A673 (cell line): ENCODE measurements at regions not wholly inside any gene's neighbourhood (a gene's known extent, or its start where the extent isn't known, plus 50 kb on each side); places are given as distances from the start of the nearest gene placed in this dataset.

ENCODE experiments used
- BruUV-seq: library from RNA; stranded (reverse); fragments of 400-500 nt; replicated peaks from 2 replicates; lab custom pipeline; 2021; lab: Mats Ljungman, UMichigan
- CTCF ChIA-PET: fragments of 300-600 bp; sonication (Branson Sonifier 250); formaldehyde crosslinking; loops from one replicate; lab custom pipeline; 2022; ENCODE audit warnings: antibody characterized with exemption; lab: Charles Lee
- POLR2A ChIA-PET: fragments of 300-600 bp; sonication (Branson Sonifier 250); formaldehyde crosslinking; loops from one replicate; lab custom pipeline; 2022; ENCODE audit warnings: antibody characterized with exemption; ENCODE audit not compliant: low non-redundant PET; lab: Charles Lee
- DNase-seq: peaks from one replicate; pipeline ENCODE4 v3.0.0-alpha.2; 2015; ENCODE audit warnings: low spot score
- H3K27ac ChIP-seq: fragments of 200-600 bp; sonication (generic); 2 replicates; pipeline ENCODE4 v1.5.1; 2016; ENCODE audit warnings: mixed run types, low read depth, mild to moderate bottlenecking, mixed read lengths, antibody characterized with exemption, low read length; ENCODE audit not compliant: poor library complexity, severe bottlenecking
- H3K27me3 ChIP-seq: fragments of 200-600 bp; sonication (generic); replicated peaks from 2 replicates; pipeline ENCODE4 v1.6.1; 2017; ENCODE audit warnings: mixed run types, low read depth, mild to moderate bottlenecking, mixed read lengths, antibody characterized with exemption, low read length; ENCODE audit not compliant: insufficient read depth, poor library complexity
- H3K36me3 ChIP-seq: fragments of 200-600 bp; sonication (generic); 2 replicates; pipeline ENCODE4 v1.6.1; 2016; ENCODE audit warnings: mixed run types, mild to moderate bottlenecking, mixed read lengths, antibody characterized with exemption, low read length; ENCODE audit not compliant: insufficient read depth, poor library complexity, severe bottlenecking
- H3K4me1 ChIP-seq: fragments of 200-600 bp; sonication (generic); 2 replicates; pipeline ENCODE4 v1.6.1; 2017; ENCODE audit warnings: mixed run types, mild to moderate bottlenecking, mixed read lengths, antibody characterized with exemption, low read length; ENCODE audit not compliant: insufficient read depth, poor library complexity, severe bottlenecking
- H3K4me3 ChIP-seq: fragments of 200-600 bp; sonication (generic); 2 replicates; pipeline ENCODE4 v1.5.1; 2016; ENCODE audit warnings: low read depth, mixed run types, mild to moderate bottlenecking, mixed read lengths, low read length; ENCODE audit not compliant: poor library complexity, severe bottlenecking
- H3K9me3 ChIP-seq: fragments of 200-600 bp; sonication (generic); 2 replicates; pipeline ENCODE4 v1.6.1; 2016; ENCODE audit warnings: mixed run types, low read depth, mild to moderate bottlenecking, mixed read lengths, antibody characterized with exemption, low read length; ENCODE audit not compliant: poor library complexity, severe bottlenecking
- EZH2 ChIP-seq: fragments of 200-600 bp; sonication (generic); IDR thresholded peaks from 2 replicates; pipeline ENCODE4 v1.6.1; 2017; ENCODE audit warnings: borderline replicate concordance, low read depth, mild to moderate bottlenecking, mixed read lengths, antibody characterized with exemption, low read length; ENCODE audit not compliant: poor library complexity, severe bottlenecking
- intact Hi-C: fragments of 100-400 bp; cut with micrococcal nuclease; formaldehyde crosslinking; loops from one replicate; pipeline ENCODE4 v1.10.0; 2022; ENCODE audit not compliant: unreplicated experiment
- TF ChIP-seq, protein P1 (sequence below): fragments of 300-800, 200-600 bp; sonication (generic); conservative IDR thresholded peaks from 2 replicates; pipeline ENCODE4 v1.5.1; 2017; ENCODE audit warnings: low read depth, mild to moderate bottlenecking, antibody characterized with exemption, low read length, moderate library complexity, mixed read lengths

DNA sequence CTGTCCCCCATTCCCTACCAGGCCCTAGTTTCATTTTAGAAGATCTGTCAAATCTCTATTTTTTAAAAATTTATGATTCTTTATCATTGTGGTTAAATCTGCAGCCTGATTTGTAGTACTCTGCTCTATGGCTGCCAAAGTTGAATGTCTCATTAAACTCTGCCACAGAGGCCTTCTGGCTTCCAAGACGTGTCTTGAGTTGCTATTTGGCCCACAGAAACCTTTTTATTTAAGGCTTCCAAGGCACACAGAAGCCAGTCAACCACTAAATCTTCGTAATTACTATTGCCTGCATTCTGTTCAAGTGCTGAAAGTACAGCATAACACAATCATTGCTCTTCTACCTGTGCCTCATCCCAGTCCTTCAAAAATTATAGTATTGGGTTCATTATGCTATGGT is 971.0 kb downstream of the NCAM2 start:
- H3K4me3 ChIP-seq = no peak overlapping the region
- DNase-seq = no peak
- no peaks in the 10 kb centered on the region for H3K4me1 ChIP-seq
- POLR2A ChIA-PET = no interaction called here
- peaks cover 11% of the 10 kb centered on the region for H3K9me3 ChIP-seq
- H3K27ac ChIP-seq = no peak overlapping the region
- CTCF ChIA-PET = no interaction called here
- intact Hi-C loops = no loop called here
- H3K36me3 ChIP-seq = no peaks in the 10 kb centered on the region
- H3K27me3 ChIP-seq = no peaks in the 10 kb centered on the region
- BruUV-seq = no TSS peak
- no peak for TF ChIP-seq EZH2
- TF ChIP-seq, protein P1, sequence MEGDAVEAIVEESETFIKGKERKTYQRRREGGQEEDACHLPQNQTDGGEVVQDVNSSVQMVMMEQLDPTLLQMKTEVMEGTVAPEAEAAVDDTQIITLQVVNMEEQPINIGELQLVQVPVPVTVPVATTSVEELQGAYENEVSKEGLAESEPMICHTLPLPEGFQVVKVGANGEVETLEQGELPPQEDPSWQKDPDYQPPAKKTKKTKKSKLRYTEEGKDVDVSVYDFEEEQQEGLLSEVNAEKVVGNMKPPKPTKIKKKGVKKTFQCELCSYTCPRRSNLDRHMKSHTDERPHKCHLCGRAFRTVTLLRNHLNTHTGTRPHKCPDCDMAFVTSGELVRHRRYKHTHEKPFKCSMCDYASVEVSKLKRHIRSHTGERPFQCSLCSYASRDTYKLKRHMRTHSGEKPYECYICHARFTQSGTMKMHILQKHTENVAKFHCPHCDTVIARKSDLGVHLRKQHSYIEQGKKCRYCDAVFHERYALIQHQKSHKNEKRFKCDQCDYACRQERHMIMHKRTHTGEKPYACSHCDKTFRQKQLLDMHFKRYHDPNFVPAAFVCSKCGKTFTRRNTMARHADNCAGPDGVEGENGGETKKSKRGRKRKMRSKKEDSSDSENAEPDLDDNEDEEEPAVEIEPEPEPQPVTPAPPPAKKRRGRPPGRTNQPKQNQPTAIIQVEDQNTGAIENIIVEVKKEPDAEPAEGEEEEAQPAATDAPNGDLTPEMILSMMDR = no peak

DNA sequence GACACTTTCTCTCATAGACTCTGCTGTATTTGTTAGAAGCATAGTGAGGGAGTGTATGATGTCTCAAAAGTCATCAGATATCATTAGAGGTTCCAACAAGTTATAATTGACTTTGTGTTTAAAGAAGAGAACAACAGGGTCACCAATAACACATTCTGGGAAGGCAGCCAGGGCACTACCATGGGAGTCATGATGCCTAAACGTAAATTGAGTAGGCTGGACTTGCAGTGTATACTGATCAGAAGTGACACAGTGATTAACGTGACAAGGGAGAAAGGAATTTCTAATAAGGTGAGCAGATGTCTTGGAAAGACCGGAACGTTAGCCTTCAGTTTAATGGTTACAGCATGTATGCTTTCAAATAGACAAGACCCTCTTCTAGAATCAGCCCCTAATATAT is 973.2 kb downstream of the NCAM2 start:
- H3K4me3 ChIP-seq = no peak overlapping the region
- ChIA-PET POLR2A (no interaction called here), CTCF (no interaction called here)
- DNase-seq = no peak
- H3K27ac ChIP-seq = no peak overlapping the region
- TF ChIP-seq, protein P1 = no peak
- H3K36me3 ChIP-seq = no peaks in the 10 kb centered on the region
- no peaks in the 10 kb centered on the region for H3K9me3 ChIP-seq
- no TSS peak for BruUV-seq
- H3K27me3 ChIP-seq = no peaks in the 10 kb centered on the region
- peaks cover 4% of the 10 kb centered on the region for H3K4me1 ChIP-seq
- intact Hi-C loops = no loop called here

DNA sequence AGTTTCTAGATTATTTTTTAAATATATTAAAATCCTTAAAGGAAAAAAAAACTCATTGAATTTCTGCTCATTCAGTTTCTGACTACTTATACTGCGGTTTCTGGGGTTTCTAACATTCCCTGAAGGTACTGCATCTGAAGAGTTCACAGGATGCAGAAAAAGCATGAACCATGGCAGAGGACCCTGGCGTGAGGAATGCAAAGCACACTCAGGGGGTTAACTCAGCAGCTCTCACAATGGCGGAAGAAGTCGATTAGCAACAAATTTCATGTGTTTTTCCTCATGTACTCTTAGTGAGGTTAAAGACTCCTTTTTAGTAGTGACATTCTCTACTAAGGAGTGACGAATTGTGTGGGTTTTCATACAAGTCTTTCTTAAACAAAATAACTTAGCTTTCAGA is 975.6 kb downstream of the NCAM2 start:
- BruUV-seq = no TSS peak
- TF ChIP-seq, protein P1 = no peak
- TF ChIP-seq EZH2 = no peak
- ChIA-PET POLR2A (no interaction called here), CTCF (no interaction called here)
- Histone ChIP-seq H3K27me3 (no peaks in the 10 kb centered on the region), H3K4me3 (no peak overlapping the region), H3K9me3 (no peaks in the 10 kb centered on the region), H3K36me3 (no peaks in the 10 kb centered on the region), H3K4me1 (peaks cover 8% of the 10 kb centered on the region), H3K27ac (no peak overlapping the region)
- intact Hi-C loops = no loop called here
- no peak for DNase-seq
